B cell (primary cell): ENCODE measurements at regions not wholly inside any gene's neighbourhood (a gene's known extent, or its start where the extent isn't known, plus 50 kb on each side); places are given as distances from the start of the nearest gene placed in this dataset.

ENCODE experiments used
- EZH2 ChIP-seq: IDR thresholded peaks from 2 replicates; pipeline ENCODE4 v1.6.1; 2012; ENCODE audit warnings: borderline replicate concordance, low read depth, mild to moderate bottlenecking, moderate library complexity, low read length; ENCODE audit not compliant: insufficient read depth, poor library complexity, severe bottlenecking
- TF ChIP-seq, protein P1 (sequence below): fragments of 200-600 bp; IDR thresholded peaks from one replicate; pipeline ENCODE4 v1.8.0; 2022; ENCODE audit warnings: antibody characterized with exemption, mild to moderate bottlenecking

GRCh38 chr11:30089921-30090320 is 73.1 kb upstream of the KCNA4 start:
- TF ChIP-seq, protein P1, sequence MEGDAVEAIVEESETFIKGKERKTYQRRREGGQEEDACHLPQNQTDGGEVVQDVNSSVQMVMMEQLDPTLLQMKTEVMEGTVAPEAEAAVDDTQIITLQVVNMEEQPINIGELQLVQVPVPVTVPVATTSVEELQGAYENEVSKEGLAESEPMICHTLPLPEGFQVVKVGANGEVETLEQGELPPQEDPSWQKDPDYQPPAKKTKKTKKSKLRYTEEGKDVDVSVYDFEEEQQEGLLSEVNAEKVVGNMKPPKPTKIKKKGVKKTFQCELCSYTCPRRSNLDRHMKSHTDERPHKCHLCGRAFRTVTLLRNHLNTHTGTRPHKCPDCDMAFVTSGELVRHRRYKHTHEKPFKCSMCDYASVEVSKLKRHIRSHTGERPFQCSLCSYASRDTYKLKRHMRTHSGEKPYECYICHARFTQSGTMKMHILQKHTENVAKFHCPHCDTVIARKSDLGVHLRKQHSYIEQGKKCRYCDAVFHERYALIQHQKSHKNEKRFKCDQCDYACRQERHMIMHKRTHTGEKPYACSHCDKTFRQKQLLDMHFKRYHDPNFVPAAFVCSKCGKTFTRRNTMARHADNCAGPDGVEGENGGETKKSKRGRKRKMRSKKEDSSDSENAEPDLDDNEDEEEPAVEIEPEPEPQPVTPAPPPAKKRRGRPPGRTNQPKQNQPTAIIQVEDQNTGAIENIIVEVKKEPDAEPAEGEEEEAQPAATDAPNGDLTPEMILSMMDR, result no peak
- TF ChIP-seq EZH2, result no peak
